Fibroblast of skin of scalp (primary cell): ENCODE measurements at regions not wholly inside any gene's neighbourhood (a gene's known extent, or its start where the extent isn't known, plus 50 kb on each side); places are given as distances from the start of the nearest gene placed in this dataset.
"Not testable (repeated sequence)": the region's sequence is repeated elsewhere in the genome, so short reads cannot be mapped to it uniquely, and the experiment has no call there.

Experiments
- DNase-seq: peaks from one replicate; pipeline ENCODE4 v3.0.0-alpha.2; 2013

DNA sequence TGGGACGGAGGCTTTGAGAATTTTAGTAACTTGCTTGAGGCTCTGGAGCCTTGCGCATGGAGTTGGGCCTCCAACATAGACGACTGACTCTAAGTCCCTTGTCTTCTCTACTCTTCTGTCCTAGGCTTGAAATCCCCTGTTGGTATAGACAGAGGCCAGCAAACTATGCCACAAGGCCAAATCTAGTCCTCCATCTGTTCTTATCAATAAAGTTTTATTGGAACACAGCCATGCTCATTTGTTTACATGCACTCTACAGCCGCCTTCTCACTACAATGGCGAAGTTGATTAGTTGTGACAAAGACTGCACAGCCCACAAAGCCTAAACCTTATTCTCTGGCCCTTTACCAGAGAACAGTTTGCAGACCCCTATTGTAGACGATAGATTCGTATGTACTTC, 174.1 kb upstream of the ZFP64 start:
- no peak for DNase-seq

GRCh38 chr20:52364405-52364804, 172.8 kb upstream of the ZFP64 start:
- DNase-seq: no peak

- DNase-seq: no peak
Observed at GRCh38 chr20:52361650-52362049, 170.1 kb upstream of the ZFP64 start.

DNA sequence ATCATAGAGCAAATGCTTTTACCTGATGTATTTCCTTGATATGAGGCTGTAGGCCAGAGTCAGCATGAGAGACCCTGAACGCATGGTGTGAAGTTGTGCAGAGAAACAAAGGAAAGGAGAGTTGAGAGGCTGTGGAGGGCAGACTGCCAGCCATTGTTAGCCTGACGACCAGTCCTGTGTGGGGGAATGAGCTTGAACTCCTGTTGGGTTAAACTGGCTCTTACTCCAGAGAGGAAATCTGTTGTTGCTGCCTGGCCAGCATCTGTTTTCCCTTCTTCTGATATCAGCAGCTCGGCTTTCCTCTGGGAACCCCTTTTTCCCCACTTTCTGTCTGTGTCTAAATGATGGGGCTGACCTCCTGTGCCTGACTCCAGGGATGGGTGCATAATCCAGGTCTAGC, 158.2 kb upstream of the ZFP64 start:
- no peak for DNase-seq

GRCh38 chr20:52348434-52348833, 156.9 kb upstream of the ZFP64 start:
- DNase-seq: no peak

DNA sequence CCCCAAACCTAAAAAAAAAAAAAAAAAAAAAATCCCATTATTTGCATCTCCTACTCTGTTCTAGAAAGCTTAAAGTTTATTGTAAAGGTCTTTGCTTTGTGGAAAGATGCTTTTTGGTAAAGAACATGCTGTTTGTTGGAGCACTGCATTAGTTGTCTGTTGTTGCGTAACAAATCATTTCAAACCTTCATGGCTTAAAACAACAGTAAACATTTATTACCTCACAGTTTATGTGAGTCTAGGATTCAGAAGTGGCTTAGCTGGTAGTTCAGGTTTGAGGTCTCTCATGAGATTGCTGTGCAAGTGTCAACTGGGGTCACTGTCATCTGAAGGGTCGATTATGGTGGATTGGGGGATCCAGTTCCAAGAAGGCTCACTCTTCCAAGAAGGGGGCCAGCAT, 155.2 kb upstream of the ZFP64 start:
- no peak for DNase-seq

- DNase-seq: no peak
Observed at GRCh38 chr20:52342913-52343312, 151.3 kb upstream of the ZFP64 start.

DNA sequence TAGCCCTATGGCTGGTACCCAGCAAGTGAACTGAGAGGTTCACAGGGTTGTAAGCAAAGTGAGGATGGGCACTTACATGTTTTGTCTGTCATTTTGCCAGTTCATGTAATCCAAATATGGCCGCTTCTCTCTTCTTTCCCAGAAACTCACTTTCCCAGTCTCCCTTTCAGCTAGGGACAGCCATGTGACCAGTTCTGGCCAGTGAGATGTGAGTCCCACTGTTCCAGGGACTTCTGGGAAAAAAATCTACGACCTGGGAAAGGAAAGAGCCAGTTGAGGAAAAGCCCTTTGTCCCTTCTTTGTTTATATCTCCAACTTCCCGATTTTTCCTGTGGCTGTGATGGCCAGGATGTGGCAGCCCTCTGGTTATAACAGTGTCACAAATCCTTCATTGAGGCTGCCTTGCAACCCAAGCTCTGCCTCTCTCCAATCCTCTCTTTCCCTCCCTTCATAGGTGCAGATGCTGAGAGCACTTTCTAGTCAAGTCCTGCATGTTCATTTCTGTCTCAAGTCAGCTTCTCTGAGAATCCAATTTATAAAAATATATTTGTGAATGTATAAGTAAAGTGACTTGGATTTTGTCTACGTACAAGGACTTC, 148.6 kb upstream of the ZFP64 start:
- DNase-seq: peak; percentile 1

- no peak for DNase-seq
Observed at GRCh38 chr20:52332649-52333250, 141.2 kb upstream of the ZFP64 start.

DNA sequence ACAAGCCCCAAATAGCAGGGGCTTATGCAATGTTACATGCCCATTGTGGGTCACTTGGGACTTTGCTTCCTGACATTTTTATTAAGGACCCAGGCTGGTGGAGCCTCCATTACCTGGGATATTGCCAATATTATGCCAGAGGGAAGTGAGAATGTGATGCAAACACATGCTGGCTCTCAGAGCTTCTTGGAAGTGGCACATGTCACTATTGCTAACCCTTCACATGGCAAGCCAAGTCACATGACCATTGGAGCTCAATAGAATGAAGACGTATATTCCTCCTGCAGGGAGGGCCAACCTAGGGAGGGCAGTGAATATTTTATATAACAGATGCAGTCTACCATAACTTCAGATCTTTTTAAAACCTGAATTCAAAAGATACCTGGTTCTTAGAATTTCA, 140.7 kb upstream of the ZFP64 start:
- DNase-seq: no peak

- no peak for DNase-seq
Observed at GRCh38 chr20:52331655-52332054, 140.1 kb upstream of the ZFP64 start.

- DNase-seq: no peak
Observed at GRCh38 chr20:52321396-52321795, 129.8 kb upstream of the ZFP64 start.

- DNase-seq: no peak
Observed at GRCh38 chr20:52318651-52319050, 127.1 kb upstream of the ZFP64 start.

GRCh38 chr20:52313341-52313963, 121.9 kb upstream of the ZFP64 start:
- peak; percentile 50 for DNase-seq

GRCh38 chr20:52312132-52312729, 120.7 kb upstream of the ZFP64 start:
- DNase-seq: peak; percentile 64

- no peak for DNase-seq
Observed at GRCh38 chr20:52311209-52311794, 119.7 kb upstream of the ZFP64 start.

GRCh38 chr20:52309181-52309580, 117.6 kb upstream of the ZFP64 start:
- no peak for DNase-seq

DNA sequence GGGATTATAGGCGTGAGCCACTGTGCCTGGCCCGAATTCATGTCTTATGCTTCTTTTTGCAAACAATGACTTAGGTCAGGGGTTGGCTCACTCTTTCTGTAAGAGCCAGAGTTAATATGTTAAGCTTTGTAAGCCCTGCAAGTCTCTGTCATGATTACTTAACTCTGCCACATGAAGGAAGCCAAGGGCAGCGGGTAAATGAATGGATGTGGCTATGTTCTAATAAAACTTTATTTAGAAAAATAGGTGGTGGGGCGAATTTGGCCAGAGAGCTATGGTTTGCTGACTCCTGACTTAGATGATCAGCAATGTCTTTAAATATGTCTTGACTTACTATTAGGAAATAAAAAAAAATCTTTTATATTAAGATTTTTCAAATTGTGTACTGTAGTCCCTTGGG, 114.9 kb upstream of the ZFP64 start:
- DNase-seq: no peak

- no peak for DNase-seq
Observed at GRCh38 chr20:52305858-52306257, 114.3 kb upstream of the ZFP64 start.

DNA sequence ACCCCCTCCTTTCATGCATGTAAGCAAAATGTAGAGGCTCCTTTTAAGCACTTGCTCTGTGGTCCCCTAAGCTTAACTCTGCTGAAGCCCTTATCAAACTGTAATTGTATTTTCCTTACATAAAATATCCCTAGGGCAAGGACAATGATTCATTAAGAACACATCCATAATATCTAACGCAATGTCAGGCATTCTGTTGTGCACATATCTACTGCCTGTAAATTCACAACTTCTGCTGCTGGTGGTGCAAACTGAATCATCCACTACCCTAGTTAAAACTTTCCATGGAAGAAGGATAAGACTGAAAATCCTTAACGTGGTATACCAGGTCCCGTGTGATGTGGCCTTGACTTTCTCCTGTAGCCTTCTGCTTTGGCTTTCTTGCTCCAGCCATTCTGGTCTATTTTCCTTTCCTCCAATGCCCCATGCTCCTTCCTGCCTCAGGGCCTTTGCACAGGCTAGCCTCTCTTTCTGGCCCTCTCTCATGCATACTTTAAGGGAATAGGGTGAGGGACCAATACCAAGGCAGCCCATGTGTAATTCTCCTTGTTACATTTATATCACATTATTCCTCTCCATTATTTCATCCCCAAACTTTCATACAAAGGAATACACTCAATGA, 113.6 kb upstream of the ZFP64 start:
- DNase-seq: no peak

- DNase-seq: no peak
Observed at GRCh38 chr20:52303281-52303950, 111.8 kb upstream of the ZFP64 start.

- no peak for DNase-seq
Observed at GRCh38 chr20:52302736-52303135, 111.2 kb upstream of the ZFP64 start.

- DNase-seq: not testable (repeated sequence)
Observed at GRCh38 chr20:52302051-52302450, 110.5 kb upstream of the ZFP64 start.
